Central memory CD8-positive, alpha-beta T cell (primary cell): ENCODE measurements at regions not wholly inside any gene's neighbourhood (a gene's known extent, or its start where the extent isn't known, plus 50 kb on each side); places are given as distances from the start of the nearest gene placed in this dataset.

Source experiments
- ATAC-seq: fragments of 150-1000 bp; cut with Tn5 transposase; replicated peaks from 2 replicates; pipeline ENCODE4 v1.10.0; 2022; ENCODE audit warnings: mild to moderate bottlenecking, moderate FRiP score, moderate number of reproducible peaks; ENCODE audit not compliant: poor library complexity, severe bottlenecking; ENCODE audit errors: extremely low read depth
- DNase-seq, 2 donors: peaks; one replicate each; pipeline ENCODE4 v3.0.0; 2021; ENCODE audit warnings: low spot score in 2 of 2
- H3K27ac Mint-ChIP-seq: one replicate; pipeline ENCODE4 v1.8.0; 2022; ENCODE audit warnings: low read depth, mild to moderate bottlenecking, moderate library complexity, mixed read lengths
- H3K27me3 Mint-ChIP-seq: one replicate; pipeline ENCODE4 v1.8.0; 2022; ENCODE audit warnings: mixed read lengths
- H3K36me3 Mint-ChIP-seq: one replicate; pipeline ENCODE4 v1.8.0; 2022; ENCODE audit warnings: mild to moderate bottlenecking, moderate library complexity, mixed read lengths; ENCODE audit not compliant: insufficient read depth
- H3K4me1 Mint-ChIP-seq: one replicate; pipeline ENCODE4 v1.8.0; 2022; ENCODE audit warnings: mixed read lengths
- H3K4me3 Mint-ChIP-seq: one replicate; pipeline ENCODE4 v1.8.0; 2022; ENCODE audit warnings: mild to moderate bottlenecking, moderate library complexity, mixed read lengths
- H3K9me3 Mint-ChIP-seq: one replicate; pipeline ENCODE4 v1.8.0; 2022; ENCODE audit warnings: mixed read lengths

DNA sequence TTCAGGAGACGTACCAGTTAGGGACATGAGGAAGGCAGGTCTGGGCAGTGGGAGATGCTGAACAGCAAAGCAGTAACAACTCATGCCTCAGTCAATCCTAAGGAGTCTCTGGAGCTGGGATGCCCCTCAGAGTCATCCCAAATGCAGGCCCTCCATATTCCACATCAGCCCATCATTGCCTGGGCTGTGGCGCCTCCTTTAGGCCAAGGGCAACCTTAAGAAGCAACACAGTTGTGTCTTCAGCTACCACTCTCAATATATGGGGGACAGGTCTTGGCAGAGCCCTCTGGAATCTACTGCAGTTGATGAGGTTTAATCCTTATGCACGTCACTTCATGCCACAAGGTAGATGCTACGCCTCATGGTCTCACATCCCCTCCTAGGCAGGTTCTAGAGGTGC, 682.0 kb upstream of the RAB6C start:
- peaks cover 5% of the 10 kb centered on the region for H3K9me3 Mint-ChIP-seq
- no peaks in the 10 kb centered on the region for H3K4me1 Mint-ChIP-seq
- ATAC-seq = no peak
- H3K27ac Mint-ChIP-seq = no peak overlapping the region
- H3K4me3 Mint-ChIP-seq = no peak overlapping the region
- H3K27me3 Mint-ChIP-seq = no peaks in the 10 kb centered on the region
- peaks cover 3% of the 10 kb centered on the region for H3K36me3 Mint-ChIP-seq
- DNase-seq = no peak

DNA sequence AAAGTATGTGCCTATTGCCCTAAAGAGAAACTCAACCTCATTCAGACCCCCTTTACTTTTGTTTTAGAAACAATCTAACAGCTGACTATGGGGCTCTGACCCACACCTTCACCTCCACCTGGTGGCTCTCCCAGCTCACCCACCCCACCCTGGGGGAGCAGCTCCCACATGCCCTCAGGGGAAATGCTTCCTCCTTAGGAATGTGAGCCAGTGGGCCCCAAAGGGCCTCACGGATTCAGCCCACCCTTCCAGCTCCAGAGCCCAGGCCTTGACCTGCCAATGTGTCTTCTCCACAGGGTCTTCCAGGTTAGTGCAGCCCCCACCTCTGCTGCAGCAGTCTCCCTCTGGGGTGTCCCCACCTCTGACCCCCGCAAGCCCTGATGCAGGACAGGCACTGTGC, 680.1 kb upstream of the RAB6C start:
- no peak overlapping the region for H3K4me3 Mint-ChIP-seq
- H3K27ac Mint-ChIP-seq = no peak overlapping the region
- H3K36me3 Mint-ChIP-seq = peaks cover 2% of the 10 kb centered on the region
- H3K27me3 Mint-ChIP-seq = no peaks in the 10 kb centered on the region
- no peak for ATAC-seq
- peaks cover 5% of the 10 kb centered on the region for H3K9me3 Mint-ChIP-seq
- H3K4me1 Mint-ChIP-seq = no peaks in the 10 kb centered on the region
- no peak for DNase-seq

DNA sequence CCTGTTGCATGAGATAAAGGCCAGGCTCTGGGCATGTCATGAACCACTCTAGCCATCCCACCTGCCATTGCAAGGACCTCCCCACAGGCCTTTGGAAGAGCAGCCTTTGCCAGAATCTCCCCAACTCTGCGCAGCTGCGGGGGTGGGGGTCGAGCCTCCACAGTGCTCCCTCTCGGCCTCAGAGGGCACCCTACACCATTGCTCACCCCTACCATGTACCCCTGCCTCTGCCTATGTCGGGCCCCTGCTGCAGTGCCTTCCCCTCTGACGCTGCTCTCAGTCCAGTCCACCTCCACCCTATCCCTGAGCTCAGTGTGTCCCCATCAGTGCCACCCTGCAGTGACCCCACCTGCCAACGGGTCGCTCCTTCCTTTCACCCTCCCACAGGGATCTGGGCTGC, 679.7 kb upstream of the RAB6C start:
- H3K27ac Mint-ChIP-seq = no peak overlapping the region
- DNase-seq (no peak), ATAC-seq (no peak)
- peaks cover 2% of the 10 kb centered on the region for H3K36me3 Mint-ChIP-seq
- peaks cover 5% of the 10 kb centered on the region for H3K9me3 Mint-ChIP-seq
- no peak overlapping the region for H3K4me3 Mint-ChIP-seq
- H3K27me3 Mint-ChIP-seq = no peaks in the 10 kb centered on the region
- no peaks in the 10 kb centered on the region for H3K4me1 Mint-ChIP-seq

DNA sequence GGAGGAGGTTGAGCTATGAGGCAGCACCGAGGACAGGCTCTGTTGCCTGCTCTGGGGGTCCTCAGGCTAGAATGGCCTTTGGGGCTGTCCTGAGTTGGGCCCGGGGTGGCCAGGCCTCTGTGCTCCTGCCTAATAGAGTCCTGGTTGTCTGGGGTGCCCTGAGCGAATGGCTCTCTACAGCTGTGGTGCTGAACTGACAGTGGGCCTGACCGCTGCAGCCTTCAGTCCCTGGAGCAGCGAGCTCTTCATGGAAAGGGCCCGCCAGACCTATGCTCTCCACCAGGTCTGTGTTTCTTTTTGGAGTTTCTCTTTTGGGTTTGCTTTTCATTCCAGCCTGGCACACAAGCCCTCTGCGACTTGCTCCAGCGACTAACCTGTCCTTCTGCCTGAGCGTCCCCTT, 679.0 kb upstream of the RAB6C start:
- no peak for DNase-seq
- Mint-ChIP-seq H3K27me3 (no peaks in the 10 kb centered on the region), H3K4me3 (no peak overlapping the region), H3K4me1 (no peaks in the 10 kb centered on the region), H3K36me3 (peaks cover 2% of the 10 kb centered on the region), H3K27ac (no peak overlapping the region), H3K9me3 (peaks cover 2% of the 10 kb centered on the region)
- ATAC-seq = no peak

DNA sequence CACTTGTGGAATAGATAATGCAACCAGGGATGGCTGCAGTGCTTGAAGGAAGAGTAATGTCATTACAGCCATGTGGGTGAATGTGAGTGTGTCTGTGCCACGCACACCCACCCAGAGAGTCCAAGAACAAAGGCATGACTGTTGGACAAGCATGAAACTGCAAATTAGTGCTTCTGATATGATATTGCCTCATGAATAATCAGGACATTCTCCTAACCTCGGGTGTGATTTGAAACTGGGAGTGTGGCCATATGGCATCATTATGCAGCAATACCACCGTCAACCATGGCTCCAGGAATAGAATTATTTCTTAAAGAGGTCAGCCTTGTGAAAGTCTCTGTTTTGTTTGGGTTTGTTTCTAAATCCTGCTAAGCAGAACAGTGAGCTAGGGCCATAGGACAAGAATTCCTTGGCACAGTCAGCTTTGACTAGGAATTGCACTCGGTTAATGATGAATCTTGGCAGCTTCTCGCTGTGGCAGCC, 678.0 kb upstream of the RAB6C start:
- H3K4me1 Mint-ChIP-seq = no peaks in the 10 kb centered on the region
- H3K4me3 Mint-ChIP-seq = no peak overlapping the region
- no peaks in the 10 kb centered on the region for H3K9me3 Mint-ChIP-seq
- no peak for ATAC-seq
- H3K27ac Mint-ChIP-seq = no peak overlapping the region
- no peaks in the 10 kb centered on the region for H3K27me3 Mint-ChIP-seq
- DNase-seq = no peak
- peaks cover 2% of the 10 kb centered on the region for H3K36me3 Mint-ChIP-seq

DNA sequence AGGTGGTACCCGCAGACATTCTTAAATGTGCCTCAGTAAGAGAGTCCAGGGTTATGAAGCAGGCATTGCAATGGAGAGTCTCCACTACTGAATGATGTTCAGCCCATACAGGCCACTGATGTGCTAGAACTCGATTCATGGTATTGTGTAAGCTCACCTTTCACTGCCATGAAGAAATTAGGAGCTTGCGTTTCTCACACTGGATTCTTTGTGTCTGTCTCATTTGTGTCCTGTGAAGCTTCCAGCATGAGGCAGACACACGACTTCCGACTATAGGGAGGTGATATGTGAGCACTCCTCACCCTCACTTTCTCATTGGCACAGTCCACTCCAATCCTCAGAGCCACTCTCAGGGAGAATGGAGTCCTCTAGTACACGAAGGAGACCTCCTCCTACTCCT, 677.4 kb upstream of the RAB6C start:
- no peak for DNase-seq
- no peak for ATAC-seq
- Mint-ChIP-seq H3K4me3 (no peak overlapping the region), H3K9me3 (no peaks in the 10 kb centered on the region), H3K36me3 (peaks cover 2% of the 10 kb centered on the region), H3K4me1 (no peaks in the 10 kb centered on the region), H3K27ac (no peak overlapping the region), H3K27me3 (no peaks in the 10 kb centered on the region)

DNA sequence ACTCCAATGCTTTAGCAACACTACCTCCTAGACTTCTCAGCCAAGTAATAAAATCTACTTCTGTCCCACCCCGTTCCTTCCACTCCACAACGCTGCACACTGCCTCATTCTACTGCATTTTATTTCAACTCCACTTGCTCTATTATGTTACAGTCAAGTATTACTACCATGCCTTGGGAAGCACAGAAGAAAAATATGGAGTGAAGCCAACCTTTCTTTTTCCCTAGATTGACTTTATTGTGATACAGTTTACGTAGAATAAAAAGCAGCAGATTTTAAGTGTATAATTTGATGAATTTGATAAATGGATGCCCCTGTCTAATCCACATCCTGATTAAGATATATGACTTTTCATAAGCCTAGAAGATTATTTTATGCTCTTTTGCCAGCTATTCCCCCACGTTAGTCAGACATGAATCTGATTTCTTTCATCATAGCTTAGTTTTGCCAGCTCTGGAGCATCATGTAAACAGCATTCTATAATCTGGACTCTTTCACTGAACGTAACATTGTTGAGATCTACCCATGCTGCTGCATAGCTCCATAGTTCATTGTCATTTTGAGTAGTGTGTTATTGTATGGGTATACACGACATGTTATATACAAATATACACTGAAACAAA, 676.8 kb upstream of the RAB6C start:
- no peaks in the 10 kb centered on the region for H3K4me1 Mint-ChIP-seq
- no peaks in the 10 kb centered on the region for H3K9me3 Mint-ChIP-seq

DNA sequence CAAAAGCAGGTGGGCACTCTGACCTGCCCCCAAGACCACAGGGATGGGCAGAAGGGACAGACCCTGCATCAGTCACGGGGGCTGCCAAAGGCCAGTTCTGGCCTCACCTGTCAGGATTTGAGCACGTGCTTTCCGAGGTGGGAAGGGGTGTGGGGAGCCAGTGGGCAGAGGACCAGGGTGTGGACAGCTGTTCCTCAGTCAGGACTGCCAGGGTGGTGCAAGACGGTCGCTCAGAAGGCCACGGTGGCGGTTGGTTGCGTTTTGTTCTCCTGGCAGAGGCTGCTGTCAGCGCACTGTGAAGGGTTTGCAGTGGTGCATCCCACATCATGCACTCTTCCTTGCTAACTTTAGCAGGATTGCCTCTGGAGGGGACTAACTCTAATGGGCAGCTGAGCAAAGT, 665.3 kb upstream of the RAB6C start:
- no peaks in the 10 kb centered on the region for H3K9me3 Mint-ChIP-seq
- ATAC-seq (no peak), DNase-seq (no peak)
- H3K4me1 Mint-ChIP-seq = no peaks in the 10 kb centered on the region
- H3K4me3 Mint-ChIP-seq = no peak overlapping the region
- H3K36me3 Mint-ChIP-seq = no peaks in the 10 kb centered on the region
- no peaks in the 10 kb centered on the region for H3K27me3 Mint-ChIP-seq
- no peak overlapping the region for H3K27ac Mint-ChIP-seq

More for the DNA sequence above, 676.8 kb upstream of the RAB6C start:
- Mint-ChIP-seq H3K27me3 (no peaks in the 10 kb centered on the region), H3K36me3 (peaks cover 2% of the 10 kb centered on the region), H3K27ac (no peak overlapping the region), H3K4me3 (no peak overlapping the region)
- DNase-seq (no peak), ATAC-seq (no peak)

DNA sequence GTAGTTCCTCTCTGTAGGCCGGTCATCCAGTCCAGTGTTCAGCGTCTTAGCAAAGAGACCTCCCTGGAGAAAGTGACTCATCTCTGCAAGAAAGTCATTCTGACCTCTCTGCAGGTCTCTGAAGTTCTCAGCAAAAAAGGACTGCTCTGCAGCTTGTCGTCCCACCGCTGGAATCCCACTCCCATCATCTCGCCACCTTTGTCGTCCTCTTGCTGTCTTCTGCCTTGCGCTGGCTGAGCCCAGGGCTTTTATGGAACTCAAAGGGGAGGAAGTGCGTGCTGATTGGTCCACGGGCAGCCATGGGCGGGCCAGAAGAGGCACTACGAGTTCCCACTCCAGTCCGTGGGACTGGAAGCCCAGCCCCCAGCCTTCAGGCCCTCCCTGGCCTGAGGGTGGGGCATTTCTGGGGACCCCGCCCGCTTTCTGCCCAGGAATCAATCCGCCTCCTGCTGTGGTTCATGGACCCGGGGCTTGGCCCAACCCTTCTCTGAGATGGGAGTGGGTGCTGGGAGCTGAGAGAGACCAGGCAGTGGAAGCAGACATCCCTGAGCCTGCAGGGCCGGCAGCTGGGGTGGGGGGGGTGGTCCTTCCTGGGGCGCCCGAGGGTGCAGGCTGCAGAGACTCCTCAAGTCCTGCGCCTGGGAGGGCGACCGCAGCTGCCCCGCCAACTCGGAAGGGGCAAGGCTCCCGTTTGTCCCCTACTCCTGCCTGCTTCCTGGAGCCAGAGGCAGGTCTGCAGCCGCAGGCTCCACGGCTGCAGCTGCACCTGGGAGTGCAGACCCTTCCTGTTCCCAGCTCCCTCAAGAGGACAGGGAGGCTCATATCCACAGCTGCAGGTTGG, 660.7 kb upstream of the RAB6C start:
- H3K36me3 Mint-ChIP-seq = peaks cover 1% of the 10 kb centered on the region
- no peaks in the 10 kb centered on the region for H3K27me3 Mint-ChIP-seq
- no peaks in the 10 kb centered on the region for H3K9me3 Mint-ChIP-seq
- H3K4me3 Mint-ChIP-seq = no peak overlapping the region
- no peaks in the 10 kb centered on the region for H3K4me1 Mint-ChIP-seq
- DNase-seq (no peak), ATAC-seq (no peak)
- no peak overlapping the region for H3K27ac Mint-ChIP-seq

DNA sequence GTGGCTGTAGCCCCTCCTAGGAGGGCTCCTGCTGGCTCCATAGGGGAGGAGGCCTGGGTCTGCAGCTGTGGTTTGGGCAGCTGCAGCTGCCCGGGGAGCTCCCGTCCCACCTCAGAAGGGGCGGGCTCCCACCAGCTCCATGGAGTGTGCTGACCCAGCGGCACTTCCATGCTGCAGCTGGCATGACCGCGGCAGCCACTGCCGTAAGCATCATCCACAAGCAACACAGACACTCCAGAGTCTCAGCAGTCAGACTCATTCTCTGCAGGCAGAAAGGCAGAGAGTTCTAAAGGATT, 660.1 kb upstream of the RAB6C start:
- Mint-ChIP-seq H3K4me1 (no peaks in the 10 kb centered on the region), H3K36me3 (peaks cover 1% of the 10 kb centered on the region), H3K4me3 (no peak overlapping the region), H3K9me3 (no peaks in the 10 kb centered on the region), H3K27me3 (no peaks in the 10 kb centered on the region), H3K27ac (no peak overlapping the region)
- ATAC-seq (no peak), DNase-seq (no peak)

DNA sequence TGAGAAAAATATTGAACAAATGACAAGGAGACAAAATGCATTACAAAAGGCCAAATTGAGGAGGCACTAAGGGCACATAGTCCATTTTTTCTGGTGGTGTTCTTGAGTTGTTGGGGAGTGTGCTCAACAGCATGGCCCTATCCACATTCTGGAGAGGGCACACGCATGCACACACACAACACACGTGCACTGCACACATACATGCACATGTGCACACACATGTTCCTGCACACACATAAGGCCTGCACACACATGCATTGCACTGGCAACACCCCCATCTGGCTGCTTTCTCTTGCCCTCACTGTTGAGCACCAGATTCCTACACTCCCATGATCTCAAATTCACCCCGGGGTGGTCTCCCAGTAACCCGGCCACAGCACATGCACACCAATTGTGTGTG, 659.2 kb upstream of the RAB6C start:
- peaks cover 1% of the 10 kb centered on the region for H3K36me3 Mint-ChIP-seq
- DNase-seq = no peak
- H3K27ac Mint-ChIP-seq = no peak overlapping the region
- ATAC-seq = no peak
- H3K4me1 Mint-ChIP-seq = no peaks in the 10 kb centered on the region
- H3K4me3 Mint-ChIP-seq = no peak overlapping the region
- H3K27me3 Mint-ChIP-seq = no peaks in the 10 kb centered on the region
- no peaks in the 10 kb centered on the region for H3K9me3 Mint-ChIP-seq

DNA sequence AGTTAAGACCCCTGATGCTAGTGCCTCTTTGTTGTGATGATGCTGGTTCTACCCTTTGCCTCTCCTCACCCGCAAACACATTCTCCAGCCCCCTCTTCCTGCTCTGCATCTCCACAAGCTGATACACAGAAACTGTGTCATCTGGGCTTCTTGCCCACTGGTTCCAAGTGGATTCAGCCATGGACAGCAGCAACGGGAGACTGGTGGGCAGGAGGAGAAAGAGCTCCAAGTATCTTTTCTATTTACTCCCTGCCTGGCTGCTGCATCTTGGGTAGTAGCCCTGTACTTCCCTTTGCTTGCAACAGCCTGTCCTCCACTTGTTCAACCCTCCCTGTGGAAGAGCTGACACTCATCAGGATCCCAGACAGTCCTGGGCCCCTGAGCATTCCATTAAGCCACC, 655.1 kb upstream of the RAB6C start:
- Mint-ChIP-seq H3K9me3 (peaks cover 10% of the 10 kb centered on the region), H3K4me3 (no peak overlapping the region), H3K27ac (no peak overlapping the region), H3K4me1 (no peaks in the 10 kb centered on the region), H3K36me3 (peaks cover 1% of the 10 kb centered on the region), H3K27me3 (no peaks in the 10 kb centered on the region)
- no peak for ATAC-seq
- no peak for DNase-seq

DNA sequence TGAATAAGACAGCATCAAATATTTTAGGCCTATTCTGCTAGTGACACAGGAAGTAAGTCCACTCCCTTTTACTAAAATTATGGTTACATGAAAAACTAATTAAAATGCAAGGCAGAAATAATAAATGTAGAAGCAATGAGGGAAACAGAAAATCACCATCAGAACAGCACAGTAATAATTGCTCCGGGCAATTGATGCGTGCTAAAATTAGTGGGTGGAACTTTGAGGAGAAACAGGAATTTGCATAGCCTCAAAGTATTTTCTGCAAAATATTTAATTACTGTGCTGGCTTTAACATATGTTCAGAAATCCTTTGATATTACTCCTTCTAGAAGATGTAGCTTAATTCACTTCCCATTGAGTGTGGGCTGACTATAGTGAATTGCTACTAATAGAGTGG, 654.3 kb upstream of the RAB6C start:
- no peaks in the 10 kb centered on the region for H3K36me3 Mint-ChIP-seq
- no peak for DNase-seq
- no peak for ATAC-seq
- no peaks in the 10 kb centered on the region for H3K4me1 Mint-ChIP-seq
- H3K9me3 Mint-ChIP-seq = peaks cover 11% of the 10 kb centered on the region
- H3K4me3 Mint-ChIP-seq = no peak overlapping the region
- no peak overlapping the region for H3K27ac Mint-ChIP-seq
- H3K27me3 Mint-ChIP-seq = no peaks in the 10 kb centered on the region
